Heart right ventricle (tissue), 16 donors: ENCODE measurements at regions not wholly inside any gene's neighbourhood (a gene's known extent, or its start where the extent isn't known, plus 50 kb on each side); places are given as distances from the start of the nearest gene placed in this dataset.
"Not testable (repeated sequence)": the region's sequence is repeated elsewhere in the genome, so short reads cannot be mapped to it uniquely, and the experiment has no call there.

Experiments used
- ATAC-seq, 8 donors: fragments of 200-7000 bp; cut with Tn5 transposase; one replicate each; pipeline ENCODE4 v1.9.1; 2020; ENCODE audit warnings: mild to moderate bottlenecking in 8 of 8, moderate library complexity in 8 of 8, moderate number of reproducible peaks in 1 of 8
- DNase-seq, 2 donors: peaks; one replicate each; pipeline ENCODE4 v3.0.0-alpha.2; 2020
- H3K27ac ChIP-seq, 10 donors: fragments of 200-600 bp; sonication (generic) in 2 of 10; one replicate each; pipeline versions ENCODE4 v1.5.0 to v1.8.0; 2020 to 2022; ENCODE audit warnings: mild to moderate bottlenecking in 3 of 10
- H3K27me3 ChIP-seq, 7 donors: fragments of 200-600 bp; one replicate each; pipeline ENCODE4 v1.8.0; 2021 to 2022; ENCODE audit warnings: mild to moderate bottlenecking in 2 of 7
- H3K36me3 ChIP-seq, 9 donors: fragments of 200-600 bp; sonication (generic) in 1 of 9; one replicate each; pipeline versions ENCODE4 v1.5.0 to v1.8.0; 2020 to 2022; ENCODE audit warnings: mild to moderate bottlenecking in 2 of 9
- H3K4me1 ChIP-seq, 9 donors: fragments of 200-600 bp; sonication (generic) in 1 of 9; one replicate each; pipeline versions ENCODE4 v1.5.0 to v1.8.0; 2020 to 2022; ENCODE audit warnings: mild to moderate bottlenecking in 4 of 9
- H3K4me3 ChIP-seq, 10 donors: fragments of 200-600 bp; sonication (generic) in 2 of 10; one replicate each; pipeline versions ENCODE4 v1.5.0 to v1.8.0; 2020 to 2022; ENCODE audit warnings: mild to moderate bottlenecking in 7 of 10, moderate library complexity in 2 of 10
- H3K9me3 ChIP-seq, 11 donors: fragments of 200-600 bp in 10 of 11; sonication (generic) in 2 of 11; one replicate each; pipeline versions ENCODE4 v1.5.0 to v1.8.0; 2013 to 2022; ENCODE audit warnings: mild to moderate bottlenecking in 2 of 11, control low read depth in 1 of 11, moderate library complexity in 1 of 11
- CTCF ChIP-seq, 9 donors: fragments of 200-600 bp; sonication (generic) in 2 of 9; IDR thresholded peaks; one replicate each; pipeline versions ENCODE4 v1.5.0 to v1.8.0; 2021 to 2022; ENCODE audit warnings: antibody characterized with exemption in 9 of 9, mild to moderate bottlenecking in 5 of 9, moderate library complexity in 1 of 9
- WGBS, 2 donors: extraction: QIAGEN DNeasy Blood & Tissue Kit; methylation state at CpG; one replicate each; pipeline ENCODE4 v1.1.7; 2013; ENCODE audit warnings: inconsistent platforms in 1 of 2; 5-methylcytosine and 5-hydroxymethylcytosine counted together
- intact Hi-C, 10 donors: fragments of 100-400 bp; cut with DNase I; formaldehyde crosslinking; loops; one replicate each; pipeline versions ENCODE4 v1.11.1 to v1.14.2; 2022
- donor health status: Arrhythmogenic right ventricular cardiomyopathy.
- donor health status: ischemic (EF 13 %, LVEDD 7.1; RV severe dilation, severe dysfunction).
- donor health status: healthy with polysubstance abuse.
- donor health status: DM: no; HTN: yes; CAD: no.
- donor health status: DM: no; HTN: no; CAD: no.
- donor health status: ischemic (EF 25% LVEDD 6.9; RV normal size, moderate dysfunction).
- donor health status: ischemic (EF 25% LVEDD 5.7; RV mildly dilated, moderate dysfunction).
- donor health status: healthy.
- donor health status: DM: yes; HTN: yes; CAD: no.
- donor health status: Ischemic cardiomyopathy.
- donor health status: ischemic (EF 35%, LVEDD 5.7; RV mildly dilated, moderate dysfunction).
- donor health status: nonischemic (EF 11% LVEDD 7.7; RV severe dilation, severe dysfunction).
- donor health status: DM: yes; HTN: yes; CAD: no.
- donor health status: PGD.
- donor health status: ischemic (EF 29% LVEDD 5.4; RV normal size, mild dysfunction).
- donor health status: nonischemic (EF 23%, LVEDD 6.1; RV moderate dilation, normal function).

GRCh38 chr6:92109956-92110355, 1309.4 kb downstream of the EPHA7 start:
- intact Hi-C loops, result no loop called here
- no peaks in the 10 kb centered on the region for H3K36me3 ChIP-seq
- H3K27ac ChIP-seq, result no peak overlapping the region
- H3K9me3 ChIP-seq, result peaks cover 0 to 19% (median 3%) of the 10 kb centered on the region in 11 donors
- no peak for TF ChIP-seq CTCF (IDR thresholded peaks at IDR 0.05)
- H3K4me3 ChIP-seq, result no peak overlapping the region
- DNase-seq (no peak), ATAC-seq (peak in 1 of 8 donors; percentile 11)
- WGBS, 2 donors, result 81 to 88% methylated on average over 5 of the region's 5 CpGs
- no peaks in the 10 kb centered on the region for H3K27me3 ChIP-seq
- H3K4me1 ChIP-seq, result no peaks in the 10 kb centered on the region

DNA sequence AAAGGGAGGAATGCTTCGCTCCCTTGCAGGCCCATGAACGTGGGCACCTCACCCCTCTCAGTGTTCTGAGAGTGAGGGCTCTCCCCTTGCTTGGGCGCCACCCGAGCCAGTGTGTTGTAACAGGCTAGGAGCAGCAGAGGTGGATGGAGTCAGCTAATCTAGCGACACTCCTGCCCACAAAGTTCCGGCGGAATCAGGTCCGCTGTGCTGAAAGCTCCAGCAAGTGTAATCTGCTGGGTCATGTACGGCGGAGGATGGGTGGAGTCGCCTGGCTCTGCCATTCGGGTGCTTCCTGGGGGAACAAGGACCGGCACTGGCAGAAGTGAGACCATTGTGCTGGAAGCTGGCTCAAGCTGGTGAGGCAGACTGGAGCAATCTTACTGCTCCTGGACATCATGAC, 1310.1 kb downstream of the EPHA7 start:
- ATAC-seq, result no peak
- peaks cover 0 to 26% (median 4%) of the 10 kb centered on the region in 11 donors for H3K9me3 ChIP-seq
- no peaks in the 10 kb centered on the region for H3K36me3 ChIP-seq
- DNase-seq, result no peak
- no peak for TF ChIP-seq CTCF (IDR thresholded peaks at IDR 0.05)
- no peaks in the 10 kb centered on the region for H3K27me3 ChIP-seq
- no peak overlapping the region for H3K4me3 ChIP-seq
- no peak overlapping the region for H3K27ac ChIP-seq
- intact Hi-C loops, result no loop called here
- WGBS, 2 donors, result 92 to 93% methylated on average over 13 of the region's 13 CpGs
- no peaks in the 10 kb centered on the region for H3K4me1 ChIP-seq

DNA sequence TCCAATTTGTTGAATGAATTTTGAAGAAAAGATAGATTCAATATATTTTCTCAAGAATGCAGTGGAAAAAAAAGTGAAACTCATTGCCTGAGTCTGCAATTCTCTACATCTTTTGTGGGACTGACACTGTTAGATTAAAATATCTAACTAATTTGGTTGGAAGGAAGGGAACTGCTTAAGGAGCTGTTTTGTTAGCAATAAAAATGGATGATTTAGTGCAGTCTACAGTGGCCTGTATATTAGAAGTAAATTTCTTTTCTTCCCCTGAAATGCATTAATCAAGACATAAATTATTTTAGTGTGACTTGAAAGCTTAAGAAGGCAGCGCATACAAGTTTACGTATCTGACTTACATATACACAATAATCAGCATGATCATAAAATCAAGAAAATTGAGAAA, 1332.6 kb downstream of the EPHA7 start:
- Histone ChIP-seq H3K9me3 (peaks cover 0 to 33% (median 10%) of the 10 kb centered on the region in 11 donors), H3K27me3 (no peaks in the 10 kb centered on the region), H3K4me1 (no peaks in the 10 kb centered on the region), H3K36me3 (no peaks in the 10 kb centered on the region), H3K4me3 (no peak overlapping the region), H3K27ac (no peak overlapping the region)
- no peak for ATAC-seq
- no peak for TF ChIP-seq CTCF (IDR thresholded peaks at IDR 0.05)
- 94 to 98% methylated on average over 2 of the region's 2 CpGs for WGBS, 2 donors
- intact Hi-C loops, result no loop called here
- DNase-seq, result no peak

DNA sequence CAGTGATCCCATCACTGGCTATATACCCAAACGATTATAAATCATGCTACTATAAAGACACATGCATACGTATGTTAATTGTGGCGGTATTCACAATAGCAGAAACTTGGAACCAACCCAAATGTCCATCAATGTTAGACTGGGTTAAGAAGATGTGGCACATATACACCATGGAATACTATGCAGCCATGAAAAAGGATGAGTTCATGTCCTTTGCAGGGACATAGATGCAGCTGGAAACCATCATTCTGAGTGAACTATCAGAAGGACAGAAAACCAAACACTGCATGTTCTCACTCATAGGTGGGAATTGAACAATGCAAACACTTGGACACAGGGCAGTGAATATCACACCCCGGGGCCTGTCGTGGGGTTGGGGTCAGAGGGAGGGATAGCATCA, 1335.4 kb downstream of the EPHA7 start:
- H3K27me3 ChIP-seq, H3K4me3 ChIP-seq, intact Hi-C loops, H3K4me1 ChIP-seq, H3K27ac ChIP-seq, DNase-seq, ATAC-seq, H3K36me3 ChIP-seq: not testable (repeated sequence)
- 93 to 95% methylated on average over 5 of the region's 5 CpGs for WGBS, 2 donors
- peaks cover 0 to 54% (median 10%) of the 10 kb centered on the region in 11 donors for H3K9me3 ChIP-seq

- Histone ChIP-seq H3K4me1 (no peaks in the 10 kb centered on the region), H3K27ac (no peak overlapping the region), H3K4me3 (no peak overlapping the region), H3K27me3 (no peaks in the 10 kb centered on the region), H3K9me3 (no peaks in the 10 kb centered on the region), H3K36me3 (no peaks in the 10 kb centered on the region)
- no peak for ATAC-seq
- TF ChIP-seq CTCF (IDR thresholded peaks at IDR 0.05), result no peak
- DNase-seq, result no peak
- intact Hi-C loops, result no loop called here
- WGBS, 2 donors, result 89 to 92% methylated on average over 3 of the region's 3 CpGs
Observed at GRCh38 chr6:92072387-92072786, 1347.0 kb downstream of the EPHA7 start.
